Stimulated activated CD8-positive, alpha-beta memory T cell treated with anti-CD3 and anti-CD28 coated beads, Interleukin-7, amount 100 ng/mL, for 24 hours (primary cell): ENCODE measurements at regions not wholly inside any gene's neighbourhood (a gene's known extent, or its start where the extent isn't known, plus 50 kb on each side); places are given as distances from the start of the nearest gene placed in this dataset.

Experiments
- DNase-seq: peaks from one replicate; pipeline ENCODE4 v3.0.0-alpha.2; 2020; ENCODE audit warnings: low read depth

DNA sequence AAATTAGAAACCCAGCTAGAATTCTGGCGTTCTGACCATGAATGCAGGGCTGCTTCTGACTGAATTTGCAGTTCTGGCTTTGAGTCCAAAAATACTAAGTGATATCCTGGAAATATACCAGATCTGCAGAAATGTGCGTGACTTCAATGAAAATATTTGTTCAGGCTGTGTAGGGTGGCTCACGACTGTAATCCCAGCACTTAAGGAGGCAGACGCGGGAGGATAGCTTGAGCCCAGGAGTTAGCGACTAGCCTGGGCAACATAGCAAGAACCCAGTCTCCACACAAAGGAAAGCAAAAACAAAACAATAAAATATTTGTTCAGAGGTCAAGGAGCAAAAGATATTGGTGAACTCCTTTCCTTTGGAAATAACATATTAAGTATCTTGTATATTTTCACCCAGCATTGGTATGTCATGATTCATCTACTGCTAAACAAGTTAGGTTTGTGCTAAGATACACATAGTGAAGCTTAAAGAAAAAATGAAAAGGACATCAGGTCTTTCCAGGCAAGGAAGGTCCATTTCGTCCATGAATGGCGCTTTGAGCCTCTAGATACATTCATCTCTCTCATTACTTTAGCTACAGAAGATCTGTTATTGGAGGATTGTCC, 239.2 kb downstream of the CMPK2 start:
- no peak for DNase-seq

GRCh38 chr2:6627316-6627715, 238.4 kb downstream of the CMPK2 start:
- no peak for DNase-seq

DNA sequence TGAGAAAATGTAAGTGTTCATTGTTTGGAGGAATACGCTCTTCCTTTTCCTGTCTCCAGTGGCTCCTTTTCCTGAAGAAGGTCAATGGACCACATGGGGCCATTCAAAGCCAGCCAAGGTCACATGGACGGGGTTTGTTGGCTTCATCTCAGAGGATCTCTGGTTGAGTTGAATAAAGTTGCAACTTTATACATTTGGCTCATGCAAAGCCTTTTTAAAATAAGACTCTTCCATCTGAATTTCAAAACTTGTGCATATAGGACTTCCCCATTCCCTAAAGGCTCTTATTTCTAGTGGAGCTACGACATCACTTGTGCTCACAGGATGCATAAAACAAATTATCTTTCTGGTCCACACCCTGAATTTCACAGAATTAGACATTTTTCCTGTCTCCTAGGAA, 235.5 kb downstream of the CMPK2 start:
- DNase-seq, result no peak

DNA sequence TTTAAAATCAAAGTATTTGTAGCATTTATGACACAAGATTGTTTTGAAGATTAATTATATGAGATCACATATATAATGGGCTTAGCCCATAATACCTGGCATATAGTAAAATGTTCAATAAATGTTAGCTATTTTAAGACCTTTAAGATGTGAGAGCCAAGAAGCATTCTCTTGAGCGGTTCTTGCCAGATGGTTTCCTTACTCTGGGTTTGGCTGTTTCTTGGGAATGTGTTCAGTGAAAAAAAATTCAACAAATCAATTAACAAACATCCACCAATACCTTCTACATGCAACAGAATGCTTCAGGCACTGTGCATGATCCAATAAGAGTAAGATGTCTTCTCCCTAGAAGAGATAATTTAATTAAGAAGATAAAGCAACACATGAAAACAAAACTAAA, 230.4 kb downstream of the CMPK2 start:
- no peak for DNase-seq

DNA sequence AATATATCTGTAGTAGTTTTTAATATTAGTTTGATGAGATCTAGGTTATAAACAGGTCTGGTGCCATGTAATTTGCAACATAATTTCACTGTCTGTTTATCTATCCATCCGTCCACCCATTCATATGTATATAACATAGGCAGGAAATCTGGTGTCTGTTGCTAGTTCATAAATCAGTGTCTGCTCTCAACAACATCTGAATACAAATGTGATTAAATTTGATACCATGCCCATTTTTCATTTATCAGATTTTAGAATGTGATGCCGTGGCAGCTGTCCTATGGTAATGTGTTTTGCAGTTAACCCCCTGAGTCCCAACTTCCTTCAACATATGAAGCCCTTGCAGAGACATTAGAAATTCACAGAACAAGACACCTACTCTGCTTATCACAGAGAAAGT, 228.4 kb downstream of the CMPK2 start:
- DNase-seq, result no peak

GRCh38 chr2:6639929-6640620, 225.6 kb downstream of the CMPK2 start:
- DNase-seq, result no peak

GRCh38 chr2:6640621-6641015, 225.1 kb downstream of the CMPK2 start:
- DNase-seq, result no peak

- no peak for DNase-seq
Measured at GRCh38 chr2:6641956-6642355, 223.8 kb downstream of the CMPK2 start.

DNA sequence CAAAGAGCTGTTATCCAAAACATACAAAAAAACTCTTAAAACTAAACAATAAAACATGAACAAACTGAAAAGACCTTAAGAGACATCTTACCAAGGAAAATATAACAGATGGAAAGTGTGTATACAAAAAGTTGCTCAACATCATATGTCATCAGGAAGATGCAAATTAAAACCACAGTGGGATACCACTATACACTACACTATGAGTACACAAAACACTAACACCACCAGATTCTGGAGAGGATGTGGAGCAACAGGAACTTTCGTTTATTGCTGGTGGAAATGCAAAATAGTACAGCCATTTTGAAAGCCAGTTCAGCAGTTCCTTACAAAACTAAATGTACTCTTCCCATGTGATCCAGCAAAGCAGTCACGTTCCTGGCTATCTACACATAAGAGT, 221.4 kb downstream of the CMPK2 start:
- no peak for DNase-seq

DNA sequence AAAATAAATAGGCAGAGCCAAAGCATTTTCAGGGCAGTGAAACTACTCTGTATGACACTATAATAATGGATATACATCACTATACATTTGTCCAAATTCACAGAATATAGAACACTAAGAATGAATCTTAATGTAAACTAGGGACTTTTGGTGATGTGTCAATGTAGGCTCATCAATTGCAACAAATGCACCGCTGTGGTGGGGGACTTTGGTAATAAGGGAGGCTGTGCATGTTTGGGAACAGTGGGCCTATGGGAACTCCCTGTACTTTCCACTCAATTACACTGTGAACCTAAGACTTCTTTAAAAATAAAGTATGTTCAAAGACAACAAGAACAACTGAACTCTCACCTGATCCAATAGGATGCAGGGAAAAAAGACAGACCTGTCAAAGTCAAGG, 220.7 kb downstream of the CMPK2 start:
- no peak for DNase-seq

- no peak for DNase-seq
Measured at GRCh38 chr2:6645672-6646071, 220.0 kb downstream of the CMPK2 start.

GRCh38 chr2:6647046-6647445, 218.7 kb downstream of the CMPK2 start:
- DNase-seq, result no peak

DNA sequence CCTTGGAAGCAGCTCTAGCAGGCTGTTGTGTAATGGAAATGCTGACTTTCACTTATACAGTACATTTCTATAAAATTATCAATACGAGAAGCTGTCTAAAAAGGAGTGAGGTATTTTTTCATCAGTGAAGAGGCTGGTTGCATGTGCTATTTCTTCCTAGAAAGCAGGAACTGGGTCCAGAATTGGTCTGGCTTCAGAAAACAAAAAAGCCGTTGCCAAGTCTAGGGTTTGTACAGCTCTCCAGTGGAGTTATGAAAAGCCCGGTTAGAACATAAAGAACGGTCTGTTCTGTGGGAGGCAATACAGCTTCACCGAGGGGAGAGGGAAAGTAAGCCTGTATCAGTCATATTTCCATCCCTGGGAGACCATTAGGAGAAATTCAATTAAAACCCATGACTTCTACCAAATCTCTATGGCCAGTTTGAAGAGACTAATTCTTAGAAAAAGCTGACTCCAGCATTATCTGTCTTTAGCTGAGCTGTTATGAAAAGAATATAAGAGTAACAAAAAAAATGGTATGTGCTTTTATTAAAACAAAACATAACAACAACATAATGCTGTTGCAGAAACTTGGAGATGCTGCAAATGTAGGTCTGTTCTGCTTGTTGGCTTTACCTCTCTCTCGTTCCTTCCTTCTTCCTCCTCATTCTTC, 217.0 kb downstream of the CMPK2 start:
- DNase-seq, result no peak

DNA sequence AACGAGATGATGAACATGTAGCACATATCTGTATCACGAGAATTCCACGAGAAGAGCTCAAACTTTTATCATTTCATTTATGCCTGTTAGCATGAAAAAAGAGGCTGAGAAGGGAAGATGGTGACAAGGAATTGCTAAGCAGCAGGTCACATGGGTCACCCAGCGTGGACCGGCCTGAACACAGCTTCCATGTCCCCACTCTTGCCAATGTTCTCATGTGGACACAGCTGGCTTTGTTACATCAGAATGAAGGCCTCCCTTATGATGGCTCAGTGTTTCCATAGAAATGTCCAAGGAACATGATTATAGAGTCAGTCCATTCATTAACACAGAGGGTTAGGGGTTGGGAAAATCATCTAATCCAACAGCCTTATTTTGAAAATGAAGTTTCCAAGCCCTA, 215.4 kb downstream of the CMPK2 start:
- no peak for DNase-seq

DNA sequence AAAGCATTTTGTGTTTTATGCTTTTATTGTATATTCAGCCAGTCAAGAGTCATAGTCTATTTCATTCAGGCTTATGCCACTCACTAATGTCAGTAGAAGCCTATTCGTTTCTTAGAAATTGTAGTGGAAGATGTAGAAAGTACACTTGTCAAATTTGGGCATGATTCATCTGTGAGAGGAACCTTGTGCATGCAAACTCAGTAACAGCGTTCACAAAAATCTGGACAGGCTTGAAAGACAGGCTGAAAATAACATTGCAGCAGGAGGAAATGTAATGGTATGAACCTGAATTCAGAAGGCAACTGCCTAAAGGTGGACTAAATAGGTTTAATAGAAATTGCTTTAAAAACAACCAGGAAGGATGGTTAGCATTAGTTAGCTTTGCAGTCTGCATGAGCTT, 213.5 kb downstream of the CMPK2 start:
- DNase-seq, result no peak

DNA sequence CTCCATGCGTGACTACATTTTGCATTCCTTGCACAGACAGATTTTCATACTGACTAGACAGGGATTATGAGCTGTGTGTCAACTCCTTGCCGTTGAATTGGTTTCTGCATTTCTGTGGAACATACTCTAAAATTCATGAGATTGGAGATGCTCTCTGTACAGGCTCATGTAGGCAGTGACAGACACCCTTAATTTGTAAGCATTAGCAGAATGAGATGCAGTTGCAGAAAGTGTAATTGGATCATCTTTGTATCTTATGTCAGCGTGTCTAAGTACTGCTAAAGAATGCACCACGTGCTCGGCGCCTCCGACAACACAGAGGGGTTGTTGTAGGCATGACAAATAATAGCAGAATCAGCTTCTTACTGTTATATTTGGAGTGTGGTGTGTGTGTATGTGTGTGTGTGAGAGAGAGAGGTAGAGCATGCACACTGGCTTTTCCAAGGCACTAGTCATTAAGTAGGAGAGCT, 212.4 kb downstream of the CMPK2 start:
- DNase-seq, result no peak

DNA sequence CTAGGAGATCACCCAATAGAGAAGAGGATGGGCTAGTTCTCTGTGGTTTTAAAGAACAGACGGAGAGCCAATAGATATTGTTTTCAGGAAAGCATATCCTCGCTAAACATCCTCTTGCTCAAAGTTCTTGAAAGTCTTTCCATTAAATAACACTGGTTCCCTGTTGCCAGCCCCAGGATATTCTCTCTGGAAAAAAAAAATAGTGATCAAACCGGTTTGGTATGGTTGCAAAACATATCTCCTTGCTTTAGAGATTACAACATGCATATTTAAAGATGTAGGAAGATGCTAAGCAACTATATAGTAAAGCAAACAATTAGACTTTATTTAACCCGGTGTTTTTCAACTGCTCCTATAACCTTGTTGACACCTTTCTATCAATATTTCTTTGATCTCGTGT, 211.4 kb downstream of the CMPK2 start:
- DNase-seq, result no peak

- DNase-seq, result no peak
Measured at GRCh38 chr2:6656633-6657032, 209.1 kb downstream of the CMPK2 start.

- no peak for DNase-seq
Measured at GRCh38 chr2:6657136-6657535, 208.6 kb downstream of the CMPK2 start.

- DNase-seq, result no peak
Measured at GRCh38 chr2:6657855-6658254, 207.9 kb downstream of the CMPK2 start.

- DNase-seq, result no peak
Measured at GRCh38 chr2:6664332-6665061, 201.2 kb downstream of the CMPK2 start.

DNA sequence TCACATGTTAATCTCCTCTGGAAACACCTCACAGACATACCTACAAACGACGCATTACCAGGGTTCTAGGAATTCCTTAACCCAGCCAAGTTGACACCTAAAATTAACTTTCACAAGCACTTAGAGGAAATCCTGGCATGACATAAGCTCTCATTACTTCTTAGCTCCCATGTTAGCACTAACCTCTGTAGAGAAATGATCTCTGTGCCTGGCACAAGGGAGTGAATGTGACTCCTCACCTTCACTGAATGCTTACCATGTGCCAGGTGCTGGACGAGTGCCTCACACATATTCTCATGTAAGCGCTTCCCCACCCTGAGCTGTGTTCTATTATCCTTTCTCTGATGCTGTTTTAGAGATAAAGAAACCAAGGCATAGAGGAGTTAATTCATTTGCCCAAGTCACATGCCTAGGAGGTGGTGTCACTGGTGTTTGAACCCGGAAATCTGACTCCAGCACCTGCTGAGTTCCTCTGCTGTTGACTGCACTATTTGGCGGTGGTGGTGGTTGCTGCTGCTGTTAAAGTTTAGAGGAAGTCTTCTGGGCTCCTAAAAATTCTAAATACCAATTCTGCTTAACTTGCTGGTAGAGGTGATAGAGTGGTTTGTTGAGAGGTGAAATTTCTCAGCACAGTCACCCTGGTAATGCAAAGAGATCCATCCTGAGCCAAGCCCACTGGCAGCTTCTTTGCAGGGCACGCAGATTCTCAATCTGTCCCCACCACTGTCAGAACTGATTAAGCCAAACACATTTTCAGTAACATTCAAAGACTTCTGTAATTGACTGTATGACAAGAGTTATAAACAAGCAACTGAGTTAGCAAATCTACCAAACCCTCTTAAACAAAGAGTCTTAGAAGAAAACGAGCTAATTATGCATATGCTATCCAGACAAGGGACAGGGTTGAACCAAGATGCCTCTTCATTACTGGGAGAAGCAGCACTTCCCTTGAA, 200.3 kb downstream of the CMPK2 start:
- DNase-seq, result no peak
